ENCODE measurements at regions not wholly inside any gene's neighbourhood (a gene's known extent, or its start where the extent isn't known, plus 50 kb on each side); places are given as distances from the start of the nearest gene placed in this dataset.

- TF ChIP-seq, protein P1, sequence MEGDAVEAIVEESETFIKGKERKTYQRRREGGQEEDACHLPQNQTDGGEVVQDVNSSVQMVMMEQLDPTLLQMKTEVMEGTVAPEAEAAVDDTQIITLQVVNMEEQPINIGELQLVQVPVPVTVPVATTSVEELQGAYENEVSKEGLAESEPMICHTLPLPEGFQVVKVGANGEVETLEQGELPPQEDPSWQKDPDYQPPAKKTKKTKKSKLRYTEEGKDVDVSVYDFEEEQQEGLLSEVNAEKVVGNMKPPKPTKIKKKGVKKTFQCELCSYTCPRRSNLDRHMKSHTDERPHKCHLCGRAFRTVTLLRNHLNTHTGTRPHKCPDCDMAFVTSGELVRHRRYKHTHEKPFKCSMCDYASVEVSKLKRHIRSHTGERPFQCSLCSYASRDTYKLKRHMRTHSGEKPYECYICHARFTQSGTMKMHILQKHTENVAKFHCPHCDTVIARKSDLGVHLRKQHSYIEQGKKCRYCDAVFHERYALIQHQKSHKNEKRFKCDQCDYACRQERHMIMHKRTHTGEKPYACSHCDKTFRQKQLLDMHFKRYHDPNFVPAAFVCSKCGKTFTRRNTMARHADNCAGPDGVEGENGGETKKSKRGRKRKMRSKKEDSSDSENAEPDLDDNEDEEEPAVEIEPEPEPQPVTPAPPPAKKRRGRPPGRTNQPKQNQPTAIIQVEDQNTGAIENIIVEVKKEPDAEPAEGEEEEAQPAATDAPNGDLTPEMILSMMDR (conservative IDR thresholded peaks at IDR 0.05), result no peak
- H3K27ac ChIP-seq, result no peak overlapping the region
Measured at GRCh38 chr12:92047393-92047826, 98.2 kb downstream of the BTG1 start.

DNA sequence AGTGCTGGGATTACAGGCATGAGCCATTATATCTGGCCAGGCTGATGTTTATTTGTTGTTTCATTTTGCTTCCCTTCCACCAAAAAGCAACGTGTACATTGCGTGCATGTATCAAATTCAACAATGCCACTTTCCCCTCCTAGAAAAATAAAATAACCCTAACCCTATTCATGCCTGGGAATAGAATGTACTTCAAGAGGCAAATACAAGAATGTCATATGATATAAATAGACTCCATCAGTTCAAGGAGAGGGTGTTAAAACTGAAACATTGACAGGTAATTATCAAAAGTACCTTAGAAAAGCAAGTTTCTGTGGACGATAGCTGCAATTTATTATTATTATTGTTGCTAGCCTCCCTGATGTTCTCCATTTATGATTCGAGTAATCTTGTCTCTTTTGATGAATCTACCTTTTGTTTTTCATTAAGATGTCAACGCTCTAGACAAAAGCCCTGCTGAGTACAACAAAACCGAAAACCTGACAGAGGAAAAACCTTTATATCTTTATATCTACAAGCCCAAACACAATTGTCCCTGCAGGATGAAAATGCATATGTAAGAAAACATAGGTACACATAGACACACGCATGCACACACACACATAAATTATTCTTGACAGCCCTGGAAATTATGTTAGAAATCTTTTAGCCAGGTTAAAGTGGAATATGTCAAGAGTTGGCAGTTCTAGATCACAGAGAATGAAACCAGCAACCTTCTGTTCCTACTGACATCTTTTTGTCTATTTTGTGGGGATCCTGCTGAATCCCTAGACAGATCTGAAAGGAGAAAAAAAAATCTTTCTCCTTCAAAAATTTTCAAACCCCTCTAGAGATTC lies 98.9 kb downstream of the BTG1 start:
- H3K27ac ChIP-seq, result no peak overlapping the region
- TF ChIP-seq, protein P1 (conservative IDR thresholded peaks at IDR 0.05), result no peak

GRCh38 chr12:92045852-92046251 lies 99.8 kb downstream of the BTG1 start:
- no peak overlapping the region for H3K27ac ChIP-seq
- TF ChIP-seq, protein P1 (conservative IDR thresholded peaks at IDR 0.05), result no peak

DNA sequence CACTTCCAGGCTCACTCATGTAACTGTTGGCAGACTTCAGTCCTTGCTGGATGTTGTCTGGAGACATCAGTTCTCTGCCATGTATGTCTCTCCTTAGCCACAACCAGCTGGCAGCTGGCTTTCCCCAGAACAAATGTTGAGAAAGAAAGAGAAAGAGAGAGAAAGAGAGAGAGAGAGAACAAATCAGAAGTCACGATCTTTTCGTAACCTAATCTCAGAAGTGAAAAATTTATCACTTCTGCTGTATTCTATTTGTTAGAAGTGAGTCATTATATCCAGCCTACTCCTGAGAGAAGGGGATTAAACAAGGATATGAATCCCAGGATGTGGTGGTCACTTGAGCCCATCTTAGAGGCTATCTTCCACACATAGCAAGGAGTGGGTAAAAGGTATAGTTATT lies 101.2 kb downstream of the BTG1 start:
- no peak overlapping the region for H3K27ac ChIP-seq
- TF ChIP-seq, protein P1 (conservative IDR thresholded peaks at IDR 0.05), result no peak

GRCh38 chr12:92042791-92043531 lies 102.7 kb downstream of the BTG1 start:
- TF ChIP-seq, protein P1 (conservative IDR thresholded peaks at IDR 0.05), result no peak

DNA sequence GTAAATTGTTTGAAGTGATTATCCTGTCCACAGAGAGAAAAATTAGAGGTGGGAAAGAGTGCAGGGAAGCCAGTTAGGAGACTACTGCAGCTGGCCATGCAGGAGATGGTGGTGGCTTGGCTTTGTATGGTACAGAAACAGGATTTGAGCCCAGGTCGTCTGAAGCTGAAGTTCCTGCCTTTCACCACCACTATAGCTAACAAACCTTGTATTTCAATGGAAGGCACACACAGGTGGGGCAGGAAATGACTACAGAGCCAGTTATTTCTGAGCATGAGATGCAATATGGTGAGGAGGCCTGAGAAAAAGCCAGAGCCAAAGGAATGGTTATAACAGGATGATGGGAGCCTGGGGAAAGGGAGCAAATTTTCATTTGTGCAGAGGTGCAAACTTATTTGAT lies 103.9 kb downstream of the BTG1 start:
- H3K27ac ChIP-seq, result no peak overlapping the region
- TF ChIP-seq, protein P1 (conservative IDR thresholded peaks at IDR 0.05), result no peak

More at GRCh38 chr12:92042791-92043531, 102.7 kb downstream of the BTG1 start:
- no peak overlapping the region for H3K27ac ChIP-seq

GRCh38 chr12:92039046-92039445 lies 106.6 kb downstream of the BTG1 start:
- TF ChIP-seq, protein P1 (conservative IDR thresholded peaks at IDR 0.05), result no peak
- no peak overlapping the region for H3K27ac ChIP-seq
